Gastrocnemius medialis (tissue), 4 donors: ENCODE measurements at regions not wholly inside any gene's neighbourhood (a gene's known extent, or its start where the extent isn't known, plus 50 kb on each side); places are given as distances from the start of the nearest gene placed in this dataset.

Experiments used
- CTCF ChIP-seq, 5 experiments: fragments of 450-650 bp in 3 of 5; fragments of 200-600 bp in 2 of 5; sonication (generic) in 2 of 5; IDR thresholded peaks in 4 of 5; conservative IDR thresholded peaks in 1 of 5; 1 replicate in 4 of 5; 2 replicates in 1 of 5; pipeline ENCODE4 v1.5.1; 2016 to 2019; ENCODE audit warnings: antibody characterized with exemption in 5 of 5, mild to moderate bottlenecking in 3 of 5, moderate library complexity in 3 of 5
- POLR2A ChIP-seq, 2 donors: fragments of 450-650 bp; IDR thresholded peaks; one replicate each; pipeline ENCODE4 v1.6.1; 2017; ENCODE audit warnings: antibody characterized with exemption in 2 of 2, mild to moderate bottlenecking in 2 of 2, moderate library complexity in 2 of 2

- TF ChIP-seq CTCF (IDR thresholded peaks at IDR 0.05 in 4 of 5, conservative IDR thresholded peaks at IDR 0.05 in 1 of 5) (no peak), POLR2A (IDR thresholded peaks at IDR 0.05) (no peak)
Observed at GRCh38 chr15:94736236-94736635, 504.9 kb downstream of the MCTP2 start.
